BLaER1 (cell line): ENCODE measurements at regions not wholly inside any gene's neighbourhood (a gene's known extent, or its start where the extent isn't known, plus 50 kb on each side); places are given as distances from the start of the nearest gene placed in this dataset.

Experiments used
- H3K27ac ChIP-seq: shearing (Covaris generic); formaldehyde crosslinking; 2 replicates; pipeline ENCODE4 v1.8.1; 2022
- H3K27me3 ChIP-seq: shearing (Covaris generic); formaldehyde crosslinking; 2 replicates; pipeline ENCODE4 v1.8.1; 2022
- H3K36me3 ChIP-seq: shearing (Covaris generic); formaldehyde crosslinking; 2 replicates; pipeline ENCODE4 v1.8.1; 2022
- H3K4me1 ChIP-seq: shearing (Covaris generic); formaldehyde crosslinking; 2 replicates; pipeline ENCODE4 v1.8.1; 2022
- H3K4me2 ChIP-seq: shearing (Covaris generic); formaldehyde crosslinking; 2 replicates; pipeline ENCODE4 v1.8.1; 2022
- H3K4me3 ChIP-seq: shearing (Covaris generic); formaldehyde crosslinking; 2 replicates; pipeline ENCODE4 v1.8.1; 2022
- H3K9ac ChIP-seq: shearing (Covaris generic); formaldehyde crosslinking; 2 replicates; pipeline ENCODE4 v1.8.1; 2022
- H3K9me3 ChIP-seq: shearing (Covaris generic); formaldehyde crosslinking; 2 replicates; pipeline ENCODE4 v1.8.1; 2022
- H4K20me1 ChIP-seq: shearing (Covaris generic); formaldehyde crosslinking; 2 replicates; pipeline ENCODE4 v1.8.1; 2022
- Cebpa-rat ChIP-seq: shearing (Covaris generic); IDR thresholded peaks from 2 replicates; pipeline ENCODE4 v1.8.1; 2022

GRCh38 chr6:22621701-22622100, 52.3 kb downstream of the HDGFL1 start:
- H3K4me2 ChIP-seq = no peak overlapping the region
- H3K36me3 ChIP-seq = no peaks in the 10 kb centered on the region
- no peak overlapping the region for H3K4me3 ChIP-seq
- no peak overlapping the region for H3K9ac ChIP-seq
- no peak for TF ChIP-seq Cebpa-rat
- H3K4me1 ChIP-seq = no peaks in the 10 kb centered on the region
- H3K9me3 ChIP-seq = no peaks in the 10 kb centered on the region
- H4K20me1 ChIP-seq = no peaks in the 10 kb centered on the region
- H3K27me3 ChIP-seq = no peaks in the 10 kb centered on the region
- H3K27ac ChIP-seq = no peak overlapping the region

- H3K4me2 ChIP-seq = no peak overlapping the region
- no peak overlapping the region for H3K9ac ChIP-seq
- no peaks in the 10 kb centered on the region for H4K20me1 ChIP-seq
- H3K27me3 ChIP-seq = no peaks in the 10 kb centered on the region
- no peaks in the 10 kb centered on the region for H3K4me1 ChIP-seq
- H3K4me3 ChIP-seq = no peak overlapping the region
- no peaks in the 10 kb centered on the region for H3K36me3 ChIP-seq
- no peak overlapping the region for H3K27ac ChIP-seq
- H3K9me3 ChIP-seq = no peaks in the 10 kb centered on the region
- TF ChIP-seq Cebpa-rat = no peak
These were observed 53.0 kb downstream of the HDGFL1 start for GRCh38 chr6:22622351-22622750.

- Histone ChIP-seq H3K27me3 (no peaks in the 10 kb centered on the region), H3K4me2 (no peak overlapping the region), H3K36me3 (no peaks in the 10 kb centered on the region), H3K4me3 (no peak overlapping the region), H3K9ac (no peak overlapping the region), H3K27ac (no peak overlapping the region), H3K4me1 (no peaks in the 10 kb centered on the region), H3K9me3 (no peaks in the 10 kb centered on the region), H4K20me1 (no peaks in the 10 kb centered on the region)
- TF ChIP-seq Cebpa-rat = no peak
These were observed 53.4 kb downstream of the HDGFL1 start for GRCh38 chr6:22622813-22623212.

GRCh38 chr6:22627644-22628043, 58.3 kb downstream of the HDGFL1 start:
- H4K20me1 ChIP-seq = no peaks in the 10 kb centered on the region
- H3K4me1 ChIP-seq = no peaks in the 10 kb centered on the region
- H3K27me3 ChIP-seq = no peaks in the 10 kb centered on the region
- no peak overlapping the region for H3K27ac ChIP-seq
- no peak overlapping the region for H3K4me3 ChIP-seq
- no peak overlapping the region for H3K9ac ChIP-seq
- H3K36me3 ChIP-seq = no peaks in the 10 kb centered on the region
- H3K9me3 ChIP-seq = no peaks in the 10 kb centered on the region
- TF ChIP-seq Cebpa-rat = no peak
- no peak overlapping the region; the same call in 1 of the 2 replicates for H3K4me2 ChIP-seq

GRCh38 chr6:22631091-22631490, 61.7 kb downstream of the HDGFL1 start:
- Histone ChIP-seq H3K4me1 (no peaks in the 10 kb centered on the region), H3K4me3 (no peak overlapping the region), H3K4me2 (no peak overlapping the region), H3K27ac (no peak overlapping the region), H3K9ac (no peak overlapping the region), H3K36me3 (no peaks in the 10 kb centered on the region), H3K9me3 (no peaks in the 10 kb centered on the region), H4K20me1 (no peaks in the 10 kb centered on the region), H3K27me3 (no peaks in the 10 kb centered on the region)
- TF ChIP-seq Cebpa-rat = no peak

- Histone ChIP-seq H3K27ac (no peak overlapping the region), H4K20me1 (no peaks in the 10 kb centered on the region), H3K9me3 (no peaks in the 10 kb centered on the region), H3K27me3 (no peaks in the 10 kb centered on the region), H3K36me3 (no peaks in the 10 kb centered on the region), H3K4me2 (no peak overlapping the region), H3K9ac (no peak overlapping the region), H3K4me1 (no peaks in the 10 kb centered on the region), H3K4me3 (no peak overlapping the region)
- no peak for TF ChIP-seq Cebpa-rat
These were observed 63.3 kb downstream of the HDGFL1 start for GRCh38 chr6:22632581-22633145.

- H3K27ac ChIP-seq = no peak overlapping the region
- no peaks in the 10 kb centered on the region for H3K9me3 ChIP-seq
- no peak for TF ChIP-seq Cebpa-rat
- H3K4me2 ChIP-seq = no peak overlapping the region
- H3K4me3 ChIP-seq = no peak overlapping the region
- no peaks in the 10 kb centered on the region for H3K36me3 ChIP-seq
- H3K27me3 ChIP-seq = no peaks in the 10 kb centered on the region
- H4K20me1 ChIP-seq = no peaks in the 10 kb centered on the region
- no peaks in the 10 kb centered on the region for H3K4me1 ChIP-seq
- H3K9ac ChIP-seq = no peak overlapping the region
These were observed 67.1 kb downstream of the HDGFL1 start for GRCh38 chr6:22636452-22636851.

GRCh38 chr6:22637782-22638181, 68.4 kb downstream of the HDGFL1 start:
- Histone ChIP-seq H3K27ac (no peak overlapping the region), H3K4me1 (no peaks in the 10 kb centered on the region), H3K36me3 (no peaks in the 10 kb centered on the region), H3K27me3 (no peaks in the 10 kb centered on the region), H3K4me3 (no peak overlapping the region), H3K4me2 (no peak overlapping the region), H3K9me3 (no peaks in the 10 kb centered on the region), H3K9ac (no peak overlapping the region), H4K20me1 (no peaks in the 10 kb centered on the region)
- TF ChIP-seq Cebpa-rat = no peak

- Histone ChIP-seq H4K20me1 (no peaks in the 10 kb centered on the region), H3K9me3 (no peaks in the 10 kb centered on the region), H3K27ac (no peak overlapping the region), H3K9ac (no peak overlapping the region), H3K27me3 (no peaks in the 10 kb centered on the region), H3K4me3 (no peak overlapping the region), H3K36me3 (no peaks in the 10 kb centered on the region), H3K4me2 (no peak overlapping the region), H3K4me1 (no peaks in the 10 kb centered on the region)
- TF ChIP-seq Cebpa-rat = no peak
These were observed 69.0 kb downstream of the HDGFL1 start for GRCh38 chr6:22638320-22638719.

GRCh38 chr6:22642254-22642653, 72.9 kb downstream of the HDGFL1 start:
- no peak for TF ChIP-seq Cebpa-rat
- no peaks in the 10 kb centered on the region for H3K4me1 ChIP-seq

GRCh38 chr6:22643780-22644179, 74.4 kb downstream of the HDGFL1 start:
- TF ChIP-seq Cebpa-rat = no peak
- Histone ChIP-seq H3K9me3 (no peaks in the 10 kb centered on the region), H3K4me2 (no peak overlapping the region), H4K20me1 (no peaks in the 10 kb centered on the region), H3K27ac (no peak overlapping the region), H3K4me1 (no peaks in the 10 kb centered on the region), H3K36me3 (no peaks in the 10 kb centered on the region), H3K27me3 (no peaks in the 10 kb centered on the region), H3K4me3 (no peak overlapping the region), H3K9ac (no peak overlapping the region)

More at GRCh38 chr6:22642254-22642653, 72.9 kb downstream of the HDGFL1 start:
- no peak overlapping the region for H3K9ac ChIP-seq
- no peak overlapping the region for H3K4me2 ChIP-seq
- no peaks in the 10 kb centered on the region for H4K20me1 ChIP-seq
- H3K9me3 ChIP-seq = no peaks in the 10 kb centered on the region
- no peak overlapping the region for H3K4me3 ChIP-seq
- no peak overlapping the region for H3K27ac ChIP-seq
- H3K27me3 ChIP-seq = no peaks in the 10 kb centered on the region
- no peaks in the 10 kb centered on the region for H3K36me3 ChIP-seq
